SK-N-SH treated with all-trans-retinoic acid at 6 μM for 48 hours (cell line): ENCODE measurements at regions not wholly inside any gene's neighbourhood (a gene's known extent, or its start where the extent isn't known, plus 50 kb on each side); places are given as distances from the start of the nearest gene placed in this dataset.

ENCODE experiments used
- ATAC-seq: fragments of 200-7000 bp; cut with Tn5 transposase; 3 replicates; pipeline ENCODE4 v1.9.1; 2020; ENCODE audit warnings: mild to moderate bottlenecking, moderate library complexity
- ARNTL ChIP-seq: fragments of 450-650 bp; formaldehyde crosslinking; IDR thresholded peaks from 2 replicates; pipeline ENCODE4 v1.5.0; 2020; ENCODE audit warnings: low read depth, mild to moderate bottlenecking, moderate library complexity, borderline replicate concordance
- BACH2 ChIP-seq: fragments of 250-450 bp; sonication (Bioruptor Pico); IDR thresholded peaks from 2 replicates; pipeline ENCODE4 v1.9.0; 2021; ENCODE audit warnings: mild to moderate bottlenecking, borderline replicate concordance
- CREB5 ChIP-seq: fragments of 250-450 bp; sonication (Bioruptor Pico); IDR thresholded peaks from 2 replicates; pipeline ENCODE4 v1.5.1; 2020; ENCODE audit warnings: low read depth, mild to moderate bottlenecking, moderate library complexity
- CSDC2 ChIP-seq: fragments of 250-450 bp; sonication (Bioruptor Pico); IDR thresholded peaks from 2 replicates; pipeline ENCODE4 v1.5.0; 2020; ENCODE audit warnings: mild to moderate bottlenecking, moderate library complexity
- CSRNP3 ChIP-seq: fragments of 250-450 bp; sonication (Bioruptor Pico); IDR thresholded peaks from 2 replicates; pipeline ENCODE4 v1.5.1; 2021; ENCODE audit warnings: mild to moderate bottlenecking, moderate library complexity
- ESRRG ChIP-seq: fragments of 250-450 bp; sonication (Bioruptor Pico); IDR thresholded peaks from 2 replicates; pipeline ENCODE4 v1.6.1; 2021; ENCODE audit warnings: mild to moderate bottlenecking
- GLIS3 ChIP-seq: fragments of 250-450 bp; sonication (Bioruptor Pico); IDR thresholded peaks from 2 replicates; pipeline ENCODE4 v1.5.0; 2020; ENCODE audit warnings: mild to moderate bottlenecking, moderate library complexity
- ISL1 ChIP-seq: fragments of 250-450 bp; sonication (Bioruptor Pico); IDR thresholded peaks from 2 replicates; pipeline ENCODE4 v2.1.2; 2022; ENCODE audit warnings: mild to moderate bottlenecking, moderate library complexity
- OSR1 ChIP-seq: fragments of 250-450 bp; sonication (Bioruptor Pico); IDR thresholded peaks from 2 replicates; pipeline ENCODE4 v1.8.0; 2022; ENCODE audit warnings: moderate library complexity, mild to moderate bottlenecking, inconsistent platforms
- PPARA ChIP-seq: fragments of 250-450 bp; sonication (Bioruptor Pico); IDR thresholded peaks from 2 replicates; pipeline ENCODE4 v1.5.0; 2020; ENCODE audit warnings: mild to moderate bottlenecking, borderline replicate concordance
- SNAI2 ChIP-seq: fragments of 250-450 bp; sonication (Bioruptor Pico); IDR thresholded peaks from 2 replicates; pipeline ENCODE4 v1.5.0; 2020; ENCODE audit warnings: mild to moderate bottlenecking, moderate library complexity
- TCF4 ChIP-seq: fragments of 250-450 bp; sonication (Bioruptor Pico); IDR thresholded peaks from 2 replicates; pipeline ENCODE4 v1.8.0; 2021; ENCODE audit warnings: mild to moderate bottlenecking, moderate library complexity, borderline replicate concordance
- TOX ChIP-seq: fragments of 250-450 bp; sonication (Bioruptor Pico); IDR thresholded peaks from 2 replicates; pipeline ENCODE4 v1.8.0; 2021; ENCODE audit warnings: mild to moderate bottlenecking, moderate library complexity, borderline replicate concordance
- ZC3H10 ChIP-seq: fragments of 250-450 bp; sonication (Bioruptor Pico); IDR thresholded peaks from 2 replicates; pipeline ENCODE4 v1.5.1; 2021; ENCODE audit warnings: mild to moderate bottlenecking, moderate library complexity
- ZFP30 ChIP-seq: fragments of 450-650 bp; formaldehyde crosslinking; IDR thresholded peaks from 2 replicates; pipeline ENCODE4 v1.5.0; 2022; ENCODE audit warnings: mild to moderate bottlenecking, moderate library complexity
- ZNF565 ChIP-seq: fragments of 450-650 bp; formaldehyde crosslinking; conservative IDR thresholded peaks from 2 replicates; pipeline ENCODE4 v1.5.0; 2020; ENCODE audit warnings: low read depth, mild to moderate bottlenecking, moderate library complexity
- ZNF70 ChIP-seq: fragments of 450-650 bp; formaldehyde crosslinking; IDR thresholded peaks from 2 replicates; pipeline ENCODE4 v1.5.0; 2020; ENCODE audit warnings: mild to moderate bottlenecking, moderate library complexity
- ZNF8 ChIP-seq: fragments of 450-650 bp; formaldehyde crosslinking; IDR thresholded peaks from 2 replicates; pipeline ENCODE4 v1.5.0; 2020; ENCODE audit warnings: mild to moderate bottlenecking, moderate library complexity
- TF ChIP-seq, protein P1 (sequence below): fragments of 250-450 bp; sonication (Bioruptor Pico); IDR thresholded peaks from 2 replicates; pipeline ENCODE4 v1.5.0; 2020; ENCODE audit warnings: mild to moderate bottlenecking, moderate library complexity
- TF ChIP-seq, protein P2 (sequence below): fragments of 250-450 bp; sonication (Bioruptor Pico); IDR thresholded peaks from 2 replicates; pipeline ENCODE4 v1.8.0; 2020; ENCODE audit warnings: mild to moderate bottlenecking, moderate library complexity, borderline replicate concordance

DNA sequence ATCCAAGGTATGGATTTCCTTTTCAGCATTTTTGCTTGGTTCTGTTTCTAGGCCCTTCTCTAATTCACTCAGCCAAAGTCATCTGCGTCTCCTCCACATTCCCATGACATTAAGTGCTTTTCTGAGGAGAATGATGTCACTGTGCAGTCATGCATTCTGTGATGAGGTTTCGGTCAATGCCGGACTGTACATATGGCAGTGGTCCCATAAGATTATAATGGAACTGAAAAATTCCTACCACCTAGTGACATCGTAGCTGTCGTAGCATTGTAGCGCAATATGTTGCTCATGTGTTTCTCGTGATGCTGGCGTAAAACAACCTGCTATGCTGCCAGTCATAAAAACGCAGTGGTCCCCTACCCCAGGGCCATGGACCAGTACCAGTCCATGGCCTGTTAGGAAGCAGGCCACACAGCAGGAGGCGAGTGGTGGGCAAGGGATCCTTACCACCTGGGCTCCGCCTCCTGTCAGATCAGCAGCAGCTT, 63.4 kb upstream of the TNFRSF19 start (continued):
- TF ChIP-seq, protein P1, sequence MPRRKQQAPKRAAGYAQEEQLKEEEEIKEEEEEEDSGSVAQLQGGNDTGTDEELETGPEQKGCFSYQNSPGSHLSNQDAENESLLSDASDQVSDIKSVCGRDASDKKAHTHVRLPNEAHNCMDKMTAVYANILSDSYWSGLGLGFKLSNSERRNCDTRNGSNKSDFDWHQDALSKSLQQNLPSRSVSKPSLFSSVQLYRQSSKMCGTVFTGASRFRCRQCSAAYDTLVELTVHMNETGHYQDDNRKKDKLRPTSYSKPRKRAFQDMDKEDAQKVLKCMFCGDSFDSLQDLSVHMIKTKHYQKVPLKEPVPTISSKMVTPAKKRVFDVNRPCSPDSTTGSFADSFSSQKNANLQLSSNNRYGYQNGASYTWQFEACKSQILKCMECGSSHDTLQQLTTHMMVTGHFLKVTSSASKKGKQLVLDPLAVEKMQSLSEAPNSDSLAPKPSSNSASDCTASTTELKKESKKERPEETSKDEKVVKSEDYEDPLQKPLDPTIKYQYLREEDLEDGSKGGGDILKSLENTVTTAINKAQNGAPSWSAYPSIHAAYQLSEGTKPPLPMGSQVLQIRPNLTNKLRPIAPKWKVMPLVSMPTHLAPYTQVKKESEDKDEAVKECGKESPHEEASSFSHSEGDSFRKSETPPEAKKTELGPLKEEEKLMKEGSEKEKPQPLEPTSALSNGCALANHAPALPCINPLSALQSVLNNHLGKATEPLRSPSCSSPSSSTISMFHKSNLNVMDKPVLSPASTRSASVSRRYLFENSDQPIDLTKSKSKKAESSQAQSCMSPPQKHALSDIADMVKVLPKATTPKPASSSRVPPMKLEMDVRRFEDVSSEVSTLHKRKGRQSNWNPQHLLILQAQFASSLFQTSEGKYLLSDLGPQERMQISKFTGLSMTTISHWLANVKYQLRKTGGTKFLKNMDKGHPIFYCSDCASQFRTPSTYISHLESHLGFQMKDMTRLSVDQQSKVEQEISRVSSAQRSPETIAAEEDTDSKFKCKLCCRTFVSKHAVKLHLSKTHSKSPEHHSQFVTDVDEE (CRISPR knock-in tag): peak; percentile 37
- TF ChIP-seq CREB5 (CRISPR knock-in tag) (peak; percentile 97), ZNF565 (CRISPR knock-in tag) (no peak), OSR1 (CRISPR knock-in tag) (no peak), ZNF8 (CRISPR knock-in tag) (peak; percentile 5; the same call in 1 of the 2 replicates)

GRCh38 chr13:23509781-23510543, 60.2 kb upstream of the TNFRSF19 start:
- TF ChIP-seq ZFP30 (CRISPR knock-in tag) (no peak), CSRNP3 (CRISPR knock-in tag) (no peak), TOX (CRISPR knock-in tag) (no peak)
- TF ChIP-seq, protein P2, sequence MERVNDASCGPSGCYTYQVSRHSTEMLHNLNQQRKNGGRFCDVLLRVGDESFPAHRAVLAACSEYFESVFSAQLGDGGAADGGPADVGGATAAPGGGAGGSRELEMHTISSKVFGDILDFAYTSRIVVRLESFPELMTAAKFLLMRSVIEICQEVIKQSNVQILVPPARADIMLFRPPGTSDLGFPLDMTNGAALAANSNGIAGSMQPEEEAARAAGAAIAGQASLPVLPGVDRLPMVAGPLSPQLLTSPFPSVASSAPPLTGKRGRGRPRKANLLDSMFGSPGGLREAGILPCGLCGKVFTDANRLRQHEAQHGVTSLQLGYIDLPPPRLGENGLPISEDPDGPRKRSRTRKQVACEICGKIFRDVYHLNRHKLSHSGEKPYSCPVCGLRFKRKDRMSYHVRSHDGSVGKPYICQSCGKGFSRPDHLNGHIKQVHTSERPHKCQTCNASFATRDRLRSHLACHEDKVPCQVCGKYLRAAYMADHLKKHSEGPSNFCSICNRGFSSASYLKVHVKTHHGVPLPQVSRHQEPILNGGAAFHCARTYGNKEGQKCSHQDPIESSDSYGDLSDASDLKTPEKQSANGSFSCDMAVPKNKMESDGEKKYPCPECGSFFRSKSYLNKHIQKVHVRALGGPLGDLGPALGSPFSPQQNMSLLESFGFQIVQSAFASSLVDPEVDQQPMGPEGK (CRISPR knock-in tag): no peak
- TF ChIP-seq, all 23 proteins: peak for 0
- ATAC-seq: peak; percentile 44

- TF ChIP-seq TCF4 (no peak), CSDC2 (CRISPR knock-in tag) (no peak), GLIS3 (CRISPR knock-in tag) (no peak), SNAI2 (no peak), BACH2 (CRISPR knock-in tag) (no peak), ZNF8 (CRISPR knock-in tag) (no peak), ZNF70 (no peak), ZNF565 (CRISPR knock-in tag) (no peak), ISL1 (CRISPR knock-in tag) (no peak), ESRRG (CRISPR knock-in tag) (no peak)
- TF ChIP-seq, all 23 proteins: peak for 0
- no peak for ATAC-seq
These were observed 59.7 kb upstream of the TNFRSF19 start for GRCh38 chr13:23510544-23510916.

DNA sequence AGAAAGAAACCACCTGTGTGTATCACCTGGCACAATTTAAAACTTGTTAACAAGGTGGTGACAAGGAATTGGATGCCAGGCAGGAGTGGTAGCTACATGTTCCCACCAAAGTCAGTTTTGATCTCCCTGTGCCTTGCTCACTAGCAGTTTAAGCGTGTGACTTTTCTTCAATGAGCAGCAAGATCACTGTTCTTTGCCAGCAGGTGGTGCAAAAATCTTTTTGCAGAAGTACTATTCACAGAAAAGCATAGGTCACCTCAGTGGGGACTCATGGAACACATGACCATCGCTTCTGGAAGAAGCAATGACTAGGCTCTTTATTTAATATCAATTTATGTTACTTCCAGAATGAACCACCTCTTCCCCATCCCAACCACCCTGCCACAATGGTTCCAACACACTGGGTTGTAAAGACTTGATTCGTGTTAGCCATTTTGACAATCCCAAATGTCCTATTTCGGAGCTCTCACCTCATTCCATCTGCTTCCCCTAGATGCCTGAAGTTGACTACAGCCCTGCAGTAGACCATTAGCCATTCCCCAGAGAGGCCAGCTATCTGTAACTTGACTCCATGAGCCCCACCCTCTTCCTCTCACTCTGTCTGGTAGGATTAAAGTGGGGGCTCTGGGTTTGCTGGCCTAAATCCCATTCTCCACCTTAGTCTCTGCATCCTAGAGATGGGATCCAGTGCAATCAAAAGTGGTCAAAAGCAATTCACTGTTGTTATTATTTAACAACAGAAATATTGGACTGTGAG, 59.1 kb upstream of the TNFRSF19 start:
- peak; percentile 35; the same call in 1 of the 3 replicates for ATAC-seq
- no peak for TF ChIP-seq CREB5 (CRISPR knock-in tag)
- TF ChIP-seq OSR1 (CRISPR knock-in tag): no peak
- no peak for TF ChIP-seq ZNF565 (CRISPR knock-in tag)
- TF ChIP-seq CSRNP3 (CRISPR knock-in tag): no peak
- no peak for TF ChIP-seq ISL1 (CRISPR knock-in tag)
- TF ChIP-seq TOX (CRISPR knock-in tag): no peak
- TF ChIP-seq ARNTL (CRISPR knock-in tag): no peak
- TF ChIP-seq ZNF8 (CRISPR knock-in tag): no peak
- TF ChIP-seq PPARA (CRISPR knock-in tag): no peak
- TF ChIP-seq ZC3H10 (CRISPR knock-in tag): no peak
- no peak for TF ChIP-seq ESRRG (CRISPR knock-in tag)
- no peak for TF ChIP-seq TCF4
- TF ChIP-seq CSDC2 (CRISPR knock-in tag): no peak
